Ishikawa (cell line): ENCODE measurements at regions not wholly inside any gene's neighbourhood (a gene's known extent, or its start where the extent isn't known, plus 50 kb on each side); places are given as distances from the start of the nearest gene placed in this dataset.

Experiments
- CEBPB ChIP-seq: IDR thresholded peaks from 2 replicates; pipeline ENCODE4 v1.6.1; 2012
- CREB1 ChIP-seq: IDR thresholded peaks from 2 replicates; pipeline ENCODE4 v1.6.1; 2012; ENCODE audit warnings: low read depth
- EGR1 ChIP-seq: IDR thresholded peaks from 2 replicates; pipeline ENCODE4 v1.6.1; 2012
- EP300 ChIP-seq: IDR thresholded peaks from 2 replicates; pipeline ENCODE4 v1.6.1; 2012; ENCODE audit warnings: borderline replicate concordance
- FOXM1 ChIP-seq: IDR thresholded peaks from 2 replicates; pipeline ENCODE4 v1.6.1; 2012; ENCODE audit warnings: low read depth, borderline replicate concordance
- NFIC ChIP-seq: IDR thresholded peaks from 2 replicates; pipeline ENCODE4 v1.6.1; 2012
- RAD21 ChIP-seq: IDR thresholded peaks from 2 replicates; pipeline ENCODE4 v1.6.1; 2012; ENCODE audit warnings: low read depth
- TAF1 ChIP-seq: IDR thresholded peaks from 2 replicates; pipeline ENCODE4 v1.6.1; 2012; ENCODE audit warnings: low read depth, mild to moderate bottlenecking
- TCF12 ChIP-seq: IDR thresholded peaks from 2 replicates; pipeline ENCODE4 v1.6.1; 2012; ENCODE audit warnings: low read depth
- TEAD4 ChIP-seq: IDR thresholded peaks from 2 replicates; pipeline ENCODE4 v1.6.1; 2012
- YY1 ChIP-seq: IDR thresholded peaks from 2 replicates; pipeline ENCODE4 v1.6.1; 2012; ENCODE audit warnings: low read depth
- ZBTB7A ChIP-seq: IDR thresholded peaks from 2 replicates; pipeline ENCODE4 v1.6.1; 2012; ENCODE audit warnings: low read depth
- TF ChIP-seq, protein P1 (sequence below): IDR thresholded peaks from 2 replicates; pipeline ENCODE4 v1.6.1; 2012
- TF ChIP-seq, protein P2 (sequence below): IDR thresholded peaks from 2 replicates; pipeline ENCODE4 v1.6.1; 2012; ENCODE audit warnings: low read depth, mild to moderate bottlenecking
- TF ChIP-seq, protein P3 (sequence below): IDR thresholded peaks from 2 replicates; pipeline ENCODE4 v1.6.1; 2012

DNA sequence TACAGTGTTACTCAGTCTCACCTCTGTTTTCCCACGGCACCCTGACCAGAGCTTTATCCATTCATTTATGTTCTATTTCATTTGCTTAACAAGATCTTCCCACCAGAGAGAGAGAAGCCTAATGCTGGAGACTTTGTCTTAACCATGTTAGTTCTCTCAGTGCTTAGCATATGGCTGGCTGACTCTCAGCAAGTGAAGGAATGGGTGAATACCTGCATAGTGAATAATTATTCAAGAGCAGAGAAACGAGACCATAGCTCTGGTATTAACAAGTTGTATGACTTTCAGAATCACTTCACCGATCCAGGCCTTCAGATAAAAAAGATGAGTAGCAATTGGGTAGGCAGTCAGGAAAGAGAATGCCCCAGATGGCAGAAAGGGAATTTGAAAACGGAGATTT is 686.3 kb downstream of the LIG4 start:
- no peak for TF ChIP-seq YY1
- no peak for TF ChIP-seq RAD21
- TF ChIP-seq CEBPB, result no peak
- TF ChIP-seq, protein P1, sequence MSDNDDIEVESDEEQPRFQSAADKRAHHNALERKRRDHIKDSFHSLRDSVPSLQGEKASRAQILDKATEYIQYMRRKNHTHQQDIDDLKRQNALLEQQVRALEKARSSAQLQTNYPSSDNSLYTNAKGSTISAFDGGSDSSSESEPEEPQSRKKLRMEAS, result no peak
- no peak for TF ChIP-seq FOXM1
- TF ChIP-seq, protein P2, sequence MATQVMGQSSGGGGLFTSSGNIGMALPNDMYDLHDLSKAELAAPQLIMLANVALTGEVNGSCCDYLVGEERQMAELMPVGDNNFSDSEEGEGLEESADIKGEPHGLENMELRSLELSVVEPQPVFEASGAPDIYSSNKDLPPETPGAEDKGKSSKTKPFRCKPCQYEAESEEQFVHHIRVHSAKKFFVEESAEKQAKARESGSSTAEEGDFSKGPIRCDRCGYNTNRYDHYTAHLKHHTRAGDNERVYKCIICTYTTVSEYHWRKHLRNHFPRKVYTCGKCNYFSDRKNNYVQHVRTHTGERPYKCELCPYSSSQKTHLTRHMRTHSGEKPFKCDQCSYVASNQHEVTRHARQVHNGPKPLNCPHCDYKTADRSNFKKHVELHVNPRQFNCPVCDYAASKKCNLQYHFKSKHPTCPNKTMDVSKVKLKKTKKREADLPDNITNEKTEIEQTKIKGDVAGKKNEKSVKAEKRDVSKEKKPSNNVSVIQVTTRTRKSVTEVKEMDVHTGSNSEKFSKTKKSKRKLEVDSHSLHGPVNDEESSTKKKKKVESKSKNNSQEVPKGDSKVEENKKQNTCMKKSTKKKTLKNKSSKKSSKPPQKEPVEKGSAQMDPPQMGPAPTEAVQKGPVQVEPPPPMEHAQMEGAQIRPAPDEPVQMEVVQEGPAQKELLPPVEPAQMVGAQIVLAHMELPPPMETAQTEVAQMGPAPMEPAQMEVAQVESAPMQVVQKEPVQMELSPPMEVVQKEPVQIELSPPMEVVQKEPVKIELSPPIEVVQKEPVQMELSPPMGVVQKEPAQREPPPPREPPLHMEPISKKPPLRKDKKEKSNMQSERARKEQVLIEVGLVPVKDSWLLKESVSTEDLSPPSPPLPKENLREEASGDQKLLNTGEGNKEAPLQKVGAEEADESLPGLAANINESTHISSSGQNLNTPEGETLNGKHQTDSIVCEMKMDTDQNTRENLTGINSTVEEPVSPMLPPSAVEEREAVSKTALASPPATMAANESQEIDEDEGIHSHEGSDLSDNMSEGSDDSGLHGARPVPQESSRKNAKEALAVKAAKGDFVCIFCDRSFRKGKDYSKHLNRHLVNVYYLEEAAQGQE, result no peak
- TF ChIP-seq TAF1, result no peak
- TF ChIP-seq NFIC, result no peak

DNA sequence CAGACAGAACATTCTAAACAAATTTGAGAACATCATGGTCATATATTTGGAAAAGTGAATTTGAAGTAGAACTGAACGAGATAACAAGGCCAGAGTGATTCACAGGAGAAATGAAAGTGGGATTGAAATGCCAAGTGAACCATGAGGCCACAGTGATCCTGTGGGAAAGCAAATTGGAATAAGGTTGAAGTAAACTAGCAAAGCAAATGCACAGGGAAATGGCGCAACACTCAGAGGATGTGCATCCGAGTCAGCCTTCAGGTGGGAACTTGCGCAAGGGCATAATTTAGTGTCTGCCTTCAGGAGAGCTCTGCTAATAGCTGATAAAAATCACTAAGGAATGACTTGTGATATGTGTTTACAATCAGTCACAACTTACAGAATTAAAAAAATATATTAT is 696.6 kb downstream of the LIG4 start:
- no peak for TF ChIP-seq EGR1
- no peak for TF ChIP-seq CREB1
- no peak for TF ChIP-seq NFIC
- TF ChIP-seq TAF1, result no peak
- no peak for TF ChIP-seq EP300
- no peak for TF ChIP-seq FOXM1
- TF ChIP-seq ZBTB7A, result no peak
- no peak for TF ChIP-seq TEAD4
- TF ChIP-seq, protein P2, result no peak

DNA sequence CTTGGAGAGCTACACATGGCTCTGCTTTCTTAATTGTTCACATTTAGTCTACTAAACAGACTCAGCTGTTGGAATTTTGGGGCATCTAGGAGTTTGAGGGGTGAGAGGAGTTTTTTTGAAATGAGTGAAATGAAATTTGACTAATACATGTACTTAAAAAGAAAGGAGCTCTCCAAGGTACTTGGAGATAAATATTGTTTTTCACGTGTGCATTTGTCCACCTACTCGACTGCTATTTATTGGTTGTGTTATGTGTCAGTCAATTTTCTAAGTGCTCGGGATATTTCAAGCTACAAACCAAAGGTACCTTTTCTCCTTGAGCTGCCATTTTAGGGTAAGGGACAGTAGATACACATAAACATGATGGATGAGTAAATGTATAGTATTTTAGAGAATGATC is 697.0 kb downstream of the LIG4 start:
- TF ChIP-seq CEBPB (no peak), RAD21 (no peak)
- TF ChIP-seq, protein P2, result peak; percentile 74

DNA sequence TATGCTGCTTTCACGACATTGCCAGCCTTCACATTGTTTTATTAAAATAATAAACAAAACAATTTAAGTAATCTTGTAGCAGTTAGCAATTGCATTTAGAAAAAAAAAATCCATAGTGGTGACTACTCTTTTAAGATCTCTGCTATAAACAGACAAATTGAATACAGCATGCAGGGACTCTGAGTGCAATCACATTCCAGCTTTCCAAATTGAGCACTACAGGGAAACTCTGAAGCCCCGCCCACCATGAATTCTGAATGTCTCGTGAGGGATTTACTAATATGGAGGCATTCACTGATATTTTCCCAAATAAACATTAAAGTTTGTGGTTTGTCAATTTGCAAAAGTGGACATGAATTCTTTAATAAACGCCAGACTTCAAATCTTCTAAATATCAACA is 698.8 kb downstream of the LIG4 start:
- no peak for TF ChIP-seq TAF1
- TF ChIP-seq NFIC, result no peak
- no peak for TF ChIP-seq ZBTB7A
- TF ChIP-seq, protein P2, result no peak
- no peak for TF ChIP-seq EGR1
- no peak for TF ChIP-seq YY1
- TF ChIP-seq, protein P3, sequence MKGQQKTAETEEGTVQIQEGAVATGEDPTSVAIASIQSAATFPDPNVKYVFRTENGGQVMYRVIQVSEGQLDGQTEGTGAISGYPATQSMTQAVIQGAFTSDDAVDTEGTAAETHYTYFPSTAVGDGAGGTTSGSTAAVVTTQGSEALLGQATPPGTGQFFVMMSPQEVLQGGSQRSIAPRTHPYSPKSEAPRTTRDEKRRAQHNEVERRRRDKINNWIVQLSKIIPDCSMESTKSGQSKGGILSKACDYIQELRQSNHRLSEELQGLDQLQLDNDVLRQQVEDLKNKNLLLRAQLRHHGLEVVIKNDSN, result no peak
- TF ChIP-seq EP300, result no peak
- no peak for TF ChIP-seq CEBPB
- no peak for TF ChIP-seq CREB1
- no peak for TF ChIP-seq TCF12
- TF ChIP-seq TEAD4, result no peak

DNA sequence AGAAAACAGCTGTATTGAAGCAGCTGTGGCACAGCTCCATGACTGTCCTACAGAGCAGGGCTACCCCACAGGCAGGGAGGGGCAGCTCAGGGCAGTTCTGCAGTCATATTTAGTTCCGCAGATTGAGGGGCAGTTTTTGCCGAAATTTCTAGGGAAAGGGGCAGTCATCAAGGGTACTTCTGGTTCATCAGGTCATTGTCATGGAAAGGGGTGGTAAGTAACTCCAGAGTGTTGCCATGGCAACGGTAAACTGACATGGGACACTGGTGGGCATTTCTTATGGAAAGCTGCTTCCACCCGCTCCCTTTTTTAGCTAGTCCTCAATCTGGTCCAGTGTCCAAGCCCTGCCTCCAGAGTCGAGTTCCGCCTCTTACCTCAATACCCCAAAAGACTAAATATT is 702.8 kb downstream of the LIG4 start:
- TF ChIP-seq EGR1 (no peak), NFIC (no peak), TAF1 (no peak), TCF12 (no peak), TEAD4 (no peak), ZBTB7A (no peak), YY1 (no peak), FOXM1 (no peak), RAD21 (no peak), CREB1 (no peak), CEBPB (no peak)
- TF ChIP-seq, protein P1, result no peak
- TF ChIP-seq, protein P3, result no peak
- TF ChIP-seq, protein P2, result no peak
